ENCODE measurements at regions not wholly inside any gene's neighbourhood (a gene's known extent, or its start where the extent isn't known, plus 50 kb on each side); places are given as distances from the start of the nearest gene placed in this dataset.

GRCh38 chr11:57896361-57897145, 127.1 kb upstream of the OR9Q1 start:
- Histone ChIP-seq H3K4me1 (ENCODE audit: control insufficient read depth, insufficient read depth, low read length) (peaks cover 5% of the 10 kb centered on the region), H4K91ac (ENCODE audit: insufficient read depth, low read depth, low read length) (no peak overlapping the region; the same call in 1 of the 2 replicates), H2BK15ac (ENCODE audit: low read depth, low read length) (no peak overlapping the region), H4K8ac (ENCODE audit: low read depth in 2 of 2, low read length in 2 of 2) (no peak overlapping the region), H2AK5ac (ENCODE audit: low read depth, low read length) (no peak overlapping the region), H3K27ac (ENCODE audit: insufficient read depth, low read length) (no peak overlapping the region), H2AK9ac (replicated peaks; ENCODE audit: low read depth, low read length, poor library complexity) (no peak overlapping the region), H2BK120ac (ENCODE audit: low read depth, low read length) (no peak overlapping the region), H3K23ac (ENCODE audit: low read depth, low read length) (no peak overlapping the region), H3K36me3 (ENCODE audit: control insufficient read depth, insufficient read depth, low read length) (no peaks in the 10 kb centered on the region), H4K20me1 (ENCODE audit: insufficient read depth, low read length) (no peaks in the 10 kb centered on the region), H2BK20ac (ENCODE audit: low read depth, low read length) (no peak overlapping the region), H2BK5ac (ENCODE audit: low read depth, low read length, poor library complexity, severe bottlenecking) (no peak overlapping the region), H3K9me3 (ENCODE audit: control insufficient read depth, insufficient read depth, low read length) (no peaks in the 10 kb centered on the region), H2AFZ (replicated peaks; ENCODE audit: low read length, poor library complexity) (no peak overlapping the region), H3K9me1 (ENCODE audit: insufficient read depth, low read length) (no peaks in the 10 kb centered on the region), H4K5ac (ENCODE audit: low read depth, low read length) (no peak overlapping the region), H3K4ac (ENCODE audit: low read depth, low read length) (no peak overlapping the region), H3K4me3 (ENCODE audit: insufficient read depth, low read depth, low read length) (no peak overlapping the region), H3K18ac (ENCODE audit: low read depth, low read length) (no peak overlapping the region; the same call in 1 of the 2 replicates), H3K79me1 (ENCODE audit: low read depth in 1 of 2, low read length in 2 of 2) (no peaks in the 10 kb centered on the region), H3K14ac (replicated peaks; ENCODE audit: low read depth, low read length) (no peak overlapping the region), H3K56ac (ENCODE audit: extremely low read depth, insufficient read depth, low read length) (no peak overlapping the region), H3K27me3 (ENCODE audit: control insufficient read depth, insufficient read depth, low read length) (peaks cover 4% of the 10 kb centered on the region; the same call in 1 of the 2 replicates), H3K4me2 (ENCODE audit: low read depth, low read length) (no peak overlapping the region), H3K9ac (ENCODE audit: low read depth, low read length) (no peak overlapping the region)
- intact Hi-C loops (cut with micrococcal nuclease) (no loop called here), in situ Hi-C loops (cut with MboI; ENCODE audit: low sequenced_read_pairs) (no loop called here), dilution Hi-C loops (cut with HindIII; ENCODE audit: low sequenced_read_pairs, unreplicated experiment) (no loop called here)
- peak; percentile 70 for ATAC-seq (ENCODE audit: low read depth)
- no TSS peak for BruUV-seq (replicated peaks)
- DNase-seq: peak; percentile 1
- CTCF ChIA-PET: no interaction called here
- no peak for TF ChIP-seq MAFK (IDR thresholded peaks at IDR 0.05; ENCODE audit: low read depth, low read length)
- TF ChIP-seq RCOR1 (IDR thresholded peaks at IDR 0.05; ENCODE audit: insufficient replicate concordance, low read length): no peak
- TF ChIP-seq CHD1 (IDR thresholded peaks at IDR 0.05; ENCODE audit: low read depth, low read length): no peak
- no peak for TF ChIP-seq POLR2A (IDR thresholded peaks at IDR 0.05; ENCODE audit: low read depth, low read length)
- TF ChIP-seq, protein P1, sequence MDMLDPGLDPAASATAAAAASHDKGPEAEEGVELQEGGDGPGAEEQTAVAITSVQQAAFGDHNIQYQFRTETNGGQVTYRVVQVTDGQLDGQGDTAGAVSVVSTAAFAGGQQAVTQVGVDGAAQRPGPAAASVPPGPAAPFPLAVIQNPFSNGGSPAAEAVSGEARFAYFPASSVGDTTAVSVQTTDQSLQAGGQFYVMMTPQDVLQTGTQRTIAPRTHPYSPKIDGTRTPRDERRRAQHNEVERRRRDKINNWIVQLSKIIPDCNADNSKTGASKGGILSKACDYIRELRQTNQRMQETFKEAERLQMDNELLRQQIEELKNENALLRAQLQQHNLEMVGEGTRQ (IDR thresholded peaks at IDR 0.05; ENCODE audit: low read depth, low read length): no peak
- no peak for TF ChIP-seq RAD21 (IDR thresholded peaks at IDR 0.05; ENCODE audit: low read length)
- TF ChIP-seq MXI1 (IDR thresholded peaks at IDR 0.05; ENCODE audit: borderline replicate concordance, low read depth, low read length): no peak
- TF ChIP-seq NFE2L2 (IDR thresholded peaks at IDR 0.05; ENCODE audit: low read depth, low read length): no peak
- no peak for TF ChIP-seq FOS (IDR thresholded peaks at IDR 0.05; ENCODE audit: low read depth, low read length)
- TF ChIP-seq SMC3 (IDR thresholded peaks at IDR 0.05; ENCODE audit: low read depth, low read length): no peak
- TF ChIP-seq, protein P2, sequence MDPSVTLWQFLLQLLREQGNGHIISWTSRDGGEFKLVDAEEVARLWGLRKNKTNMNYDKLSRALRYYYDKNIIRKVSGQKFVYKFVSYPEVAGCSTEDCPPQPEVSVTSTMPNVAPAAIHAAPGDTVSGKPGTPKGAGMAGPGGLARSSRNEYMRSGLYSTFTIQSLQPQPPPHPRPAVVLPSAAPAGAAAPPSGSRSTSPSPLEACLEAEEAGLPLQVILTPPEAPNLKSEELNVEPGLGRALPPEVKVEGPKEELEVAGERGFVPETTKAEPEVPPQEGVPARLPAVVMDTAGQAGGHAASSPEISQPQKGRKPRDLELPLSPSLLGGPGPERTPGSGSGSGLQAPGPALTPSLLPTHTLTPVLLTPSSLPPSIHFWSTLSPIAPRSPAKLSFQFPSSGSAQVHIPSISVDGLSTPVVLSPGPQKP (IDR thresholded peaks at IDR 0.05; ENCODE audit: borderline replicate concordance, low read depth, low read length): no peak
- TF ChIP-seq CTCF (conservative IDR thresholded peaks at IDR 0.05; ENCODE audit: low read depth, low read length): no peak
- no peak for TF ChIP-seq MAZ (IDR thresholded peaks at IDR 0.05; ENCODE audit: borderline replicate concordance, low read depth, low read length)
- no peak for TF ChIP-seq CEBPB (IDR thresholded peaks at IDR 0.05; ENCODE audit: low read depth, low read length)
- TF ChIP-seq BHLHE40 (IDR thresholded peaks at IDR 0.05; ENCODE audit: low read depth, low read length): no peak
- TF ChIP-seq RFX5 (IDR thresholded peaks at IDR 0.05; ENCODE audit: low read depth, low read length): no peak
- WGBS, 2 experiments (ENCODE audit: extremely low coverage in 2 of 2, insufficient read length in 1 of 2): no CpG with 5 or more reads among the region's 4 CpGs
- POLR2A ChIA-PET (ENCODE audit: unreplicated experiment): no interaction called here
